IMR-90 (cell line): ENCODE measurements at regions not wholly inside any gene's neighbourhood (a gene's known extent, or its start where the extent isn't known, plus 50 kb on each side); places are given as distances from the start of the nearest gene placed in this dataset.

Experiments
- ATAC-seq: fragments of 200-7000 bp; cut with Tn5 transposase; 2 replicates; pipeline ENCODE4 v1.9.1; 2020; ENCODE audit warnings: low read depth, mild to moderate bottlenecking, moderate library complexity
- BruUV-seq: library from RNA; stranded (reverse); fragments of 400-500 nt; replicated peaks from 2 replicates; lab custom pipeline; 2021; lab: Mats Ljungman, UMichigan
- CTCF ChIA-PET: fragments of 300-600 bp; formaldehyde crosslinking; extraction: SDS; loops from one replicate; lab custom pipeline; 2021; ENCODE audit warnings: antibody characterized with exemption; lab: Yijun Ruan, JAX
- POLR2A ChIA-PET: fragments of 300-600 bp; sonication (Branson Sonifier 250); formaldehyde crosslinking; loops from one replicate; lab custom pipeline; 2022; ENCODE audit warnings: antibody characterized with exemption; ENCODE audit not compliant: unreplicated experiment; lab: Charles Lee
- DNase-seq: peaks from one replicate; pipeline ENCODE4 v3.0.0; 2013
- H2AFZ ChIP-seq: replicated peaks from 2 replicates; pipeline ENCODE3; 2013; ENCODE audit warnings: low read length, mild to moderate bottlenecking; ENCODE audit not compliant: poor library complexity
- H2AK5ac ChIP-seq: 2 replicates; pipeline ENCODE4 v1.6.1; 2013; ENCODE audit warnings: low read depth, low read length, inconsistent platforms
- H2AK9ac ChIP-seq: replicated peaks from 2 replicates; pipeline ENCODE3; 2013; ENCODE audit warnings: mild to moderate bottlenecking, low read depth, low read length, moderate library complexity; ENCODE audit not compliant: poor library complexity
- H2BK120ac ChIP-seq: 2 replicates; pipeline ENCODE4 v1.6.1; 2013; ENCODE audit warnings: low read depth, low read length, inconsistent platforms
- H2BK15ac ChIP-seq: 3 replicates; pipeline ENCODE4 v1.6.1; 2013; ENCODE audit warnings: low read depth, low read length, inconsistent platforms
- H2BK20ac ChIP-seq: 2 replicates; pipeline ENCODE4 v1.6.1; 2013; ENCODE audit warnings: low read depth, mild to moderate bottlenecking, inconsistent platforms, low read length, moderate library complexity
- H2BK5ac ChIP-seq: 2 replicates; pipeline ENCODE4 v1.6.1; 2013; ENCODE audit warnings: mild to moderate bottlenecking, low read depth, low read length, inconsistent platforms; ENCODE audit not compliant: poor library complexity, severe bottlenecking
- H3K14ac ChIP-seq: replicated peaks from 2 replicates; pipeline ENCODE4 v1.6.1; 2013; ENCODE audit warnings: low read depth, low read length, inconsistent platforms
- H3K18ac ChIP-seq: 2 replicates; pipeline ENCODE4 v1.6.1; 2013; ENCODE audit warnings: low read depth, low read length, control low read depth
- H3K23ac ChIP-seq: 2 replicates; pipeline ENCODE4 v1.6.1; 2013; ENCODE audit warnings: low read depth, low read length, inconsistent platforms
- H3K27ac ChIP-seq: 2 replicates; pipeline ENCODE4 v1.5.1; 2013; ENCODE audit warnings: mild to moderate bottlenecking, control low read depth, low read length; ENCODE audit not compliant: insufficient read depth
- H3K27me3 ChIP-seq: 2 replicates; pipeline ENCODE4 v1.6.1; 2013; ENCODE audit warnings: low read length; ENCODE audit not compliant: control insufficient read depth, insufficient read depth
- H3K36me3 ChIP-seq: 2 replicates; pipeline ENCODE4 v1.6.1; 2013; ENCODE audit warnings: low read length, mixed read lengths; ENCODE audit not compliant: control insufficient read depth, insufficient read depth
- H3K4ac ChIP-seq: 2 replicates; pipeline ENCODE4 v1.6.1; 2013; ENCODE audit warnings: low read depth, low read length, inconsistent platforms
- H3K4me1 ChIP-seq: 2 replicates; pipeline ENCODE4 v1.6.1; 2013; ENCODE audit warnings: low read length, mixed read lengths; ENCODE audit not compliant: control insufficient read depth, insufficient read depth
- H3K4me2 ChIP-seq: 2 replicates; pipeline ENCODE4 v1.6.1; 2013; ENCODE audit warnings: low read depth, mild to moderate bottlenecking, control low read depth, low read length, moderate library complexity
- H3K4me3 ChIP-seq: 2 replicates; pipeline ENCODE4 v1.5.1; 2013; ENCODE audit warnings: low read depth, mild to moderate bottlenecking, control low read depth, low read length, moderate library complexity; ENCODE audit not compliant: insufficient read depth
- H3K56ac ChIP-seq: 2 replicates; pipeline ENCODE4 v1.6.1; 2013; ENCODE audit warnings: low read length, inconsistent platforms; ENCODE audit not compliant: insufficient read depth; ENCODE audit errors: extremely low read depth
- H3K79me1 ChIP-seq, 2 experiments: 2 replicates each; pipeline ENCODE4 v1.6.1; 2013; ENCODE audit warnings: low read length in 2 of 2, inconsistent platforms in 1 of 2, low read depth in 1 of 2
- H3K9ac ChIP-seq: 2 replicates; pipeline ENCODE4 v1.6.1; 2013; ENCODE audit warnings: low read depth, low read length, control low read depth
- H3K9me1 ChIP-seq: 2 replicates; pipeline ENCODE4 v1.6.1; 2013; ENCODE audit warnings: low read length, inconsistent platforms; ENCODE audit not compliant: insufficient read depth
- H3K9me3 ChIP-seq: 2 replicates; pipeline ENCODE4 v1.6.1; 2013; ENCODE audit warnings: low read length; ENCODE audit not compliant: control insufficient read depth, insufficient read depth
- H4K20me1 ChIP-seq: 2 replicates; pipeline ENCODE4 v1.6.1; 2013; ENCODE audit warnings: low read length, inconsistent platforms; ENCODE audit not compliant: insufficient read depth
- H4K5ac ChIP-seq: 2 replicates; pipeline ENCODE4 v1.6.1; 2013; ENCODE audit warnings: mild to moderate bottlenecking, low read depth, low read length, control low read depth
- H4K8ac ChIP-seq, 2 experiments: 2 replicates each; pipeline ENCODE4 v1.6.1; 2013; ENCODE audit warnings: low read depth in 2 of 2, low read length in 2 of 2, control low read depth in 1 of 2, inconsistent platforms in 1 of 2
- H4K91ac ChIP-seq: 2 replicates; pipeline ENCODE4 v1.6.1; 2013; ENCODE audit warnings: low read depth, low read length, inconsistent platforms; ENCODE audit not compliant: insufficient read depth
- BHLHE40 ChIP-seq: fragments of 150-350 bp; IDR thresholded peaks from 2 replicates; pipeline ENCODE4 v1.6.1; 2016; ENCODE audit warnings: mild to moderate bottlenecking, low read depth, low read length
- CEBPB ChIP-seq: IDR thresholded peaks from 2 replicates; pipeline ENCODE4 v1.6.1; 2012; ENCODE audit warnings: low read depth, low read length, improper control_type of control experiment
- CHD1 ChIP-seq: IDR thresholded peaks from 2 replicates; pipeline ENCODE4 v1.6.1; 2012; ENCODE audit warnings: low read depth, low read length, improper control_type of control experiment
- FOS ChIP-seq: fragments of 150-350 bp; IDR thresholded peaks from 2 replicates; pipeline ENCODE4 v1.6.1; 2016; ENCODE audit warnings: low read depth, low read length
- MAFK ChIP-seq: IDR thresholded peaks from 2 replicates; pipeline ENCODE4 v1.6.1; 2012; ENCODE audit warnings: low read depth, low read length, improper control_type of control experiment
- MAZ ChIP-seq: IDR thresholded peaks from 2 replicates; pipeline ENCODE4 v1.6.1; 2012; ENCODE audit warnings: low read depth, mild to moderate bottlenecking, low read length, improper control_type of control experiment, moderate library complexity, borderline replicate concordance
- MXI1 ChIP-seq: IDR thresholded peaks from 2 replicates; pipeline ENCODE4 v1.6.1; 2012; ENCODE audit warnings: low read depth, mild to moderate bottlenecking, low read length, moderate library complexity, borderline replicate concordance
- NFE2L2 ChIP-seq: fragments of 150-350 bp; IDR thresholded peaks from 2 replicates; pipeline ENCODE4 v1.6.1; 2016; ENCODE audit warnings: low read depth, mild to moderate bottlenecking, low read length
- POLR2A ChIP-seq: IDR thresholded peaks from 2 replicates; pipeline ENCODE4 v1.6.1; 2012; ENCODE audit warnings: mild to moderate bottlenecking, low read depth, low read length
- RAD21 ChIP-seq: IDR thresholded peaks from 2 replicates; pipeline ENCODE4 v1.6.1; 2012; ENCODE audit warnings: low read length, improper control_type of control experiment
- RCOR1 ChIP-seq: IDR thresholded peaks from 2 replicates; pipeline ENCODE4 v1.6.1; 2012; ENCODE audit warnings: mild to moderate bottlenecking, low read length, improper control_type of control experiment; ENCODE audit not compliant: insufficient replicate concordance
- RFX5 ChIP-seq: IDR thresholded peaks from 2 replicates; pipeline ENCODE4 v1.8.0; 2012; ENCODE audit warnings: low read depth, mild to moderate bottlenecking, low read length, moderate library complexity
- SMC3 ChIP-seq: fragments of 150-350 bp; IDR thresholded peaks from 2 replicates; pipeline ENCODE4 v1.6.1; 2016; ENCODE audit warnings: low read depth, mild to moderate bottlenecking, antibody characterized with exemption, low read length, moderate library complexity
- WGBS, 2 experiments: methylation state at CpG; one replicate each; pipeline versions ENCODE4 v1.1.5 to v1.1.7; 2013; ENCODE audit warnings: missing lambda C conversion rate in 2 of 2; ENCODE audit not compliant: insufficient read length in 1 of 2; ENCODE audit errors: extremely low coverage in 2 of 2; 5-methylcytosine and 5-hydroxymethylcytosine counted together
- dilution Hi-C: fragments of 300-500 bp; cut with HindIII; formaldehyde crosslinking; loops from one replicate; pipeline ENCODE4 v1.14.3; 2018; ENCODE audit warnings: low sequenced_read_pairs; ENCODE audit not compliant: unreplicated experiment
- in situ Hi-C: fragments of 300-500 bp; cut with MboI; formaldehyde crosslinking; loops from 3 replicates; pipeline ENCODE4 v1.14.3; 2019; ENCODE audit warnings: low sequenced_read_pairs, inconsistent platforms, mixed read lengths
- intact Hi-C: fragments of 100-400 bp; cut with micrococcal nuclease; formaldehyde crosslinking; loops from 2 replicates; pipeline ENCODE4 v1.10.0; 2022
- TF ChIP-seq, protein P1 (sequence below): conservative IDR thresholded peaks from 2 replicates; pipeline ENCODE4 v1.5.1; 2012; ENCODE audit warnings: mild to moderate bottlenecking, low read depth, low read length, improper control_type of control experiment
- TF ChIP-seq, protein P2 (sequence below): fragments of 150-350 bp; IDR thresholded peaks from 2 replicates; pipeline ENCODE4 v1.6.1; 2017; ENCODE audit warnings: mild to moderate bottlenecking, antibody characterized with exemption, low read length, low read depth
- TF ChIP-seq, protein P3 (sequence below): fragments of 150-350 bp; IDR thresholded peaks from 2 replicates; pipeline ENCODE4 v1.6.1; 2016; ENCODE audit warnings: low read depth, mild to moderate bottlenecking, low read length, moderate library complexity, borderline replicate concordance

DNA sequence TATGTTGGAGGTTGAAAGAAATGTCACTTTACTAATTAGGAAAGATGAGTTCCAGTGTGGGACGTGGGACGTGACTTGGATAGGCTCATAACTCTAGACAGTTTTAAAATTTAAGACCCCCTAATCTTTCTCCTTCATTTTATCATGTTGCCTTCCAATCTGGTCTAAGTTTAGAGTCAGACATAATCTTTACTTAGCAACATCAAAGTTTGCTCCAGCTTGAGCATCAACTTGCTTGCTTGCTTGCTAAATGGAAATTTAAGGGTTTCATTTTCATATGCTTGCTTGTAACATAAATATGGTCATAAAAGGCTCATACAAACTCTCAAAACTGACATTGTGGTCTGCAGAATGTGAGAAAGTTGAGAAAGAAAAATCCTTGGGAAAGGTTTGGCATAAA, 428.9 kb downstream of the EPHA4 start:
- H3K27ac ChIP-seq = no peak overlapping the region
- no CpG with 5 or more reads among the region's 2 CpGs for WGBS, 2 experiments
- no peak overlapping the region for H4K91ac ChIP-seq
- H2AFZ ChIP-seq = no peak overlapping the region
- H4K8ac ChIP-seq = no peak overlapping the region
- no peak overlapping the region for H4K5ac ChIP-seq
- H2BK20ac ChIP-seq = no peak overlapping the region
- POLR2A ChIA-PET = no interaction called here
- ATAC-seq = no peak
- dilution Hi-C loops = no loop called here
- in situ Hi-C loops = no loop called here
- no peaks in the 10 kb centered on the region for H3K4me1 ChIP-seq
- no peaks in the 10 kb centered on the region for H3K79me1 ChIP-seq
- H3K23ac ChIP-seq = no peak overlapping the region
- H2BK5ac ChIP-seq = no peak overlapping the region
- H3K27me3 ChIP-seq = no peaks in the 10 kb centered on the region
- no peak overlapping the region for H3K4ac ChIP-seq
- no peaks in the 10 kb centered on the region for H3K9me1 ChIP-seq
- H3K4me3 ChIP-seq = no peak overlapping the region
- no peak overlapping the region for H3K14ac ChIP-seq
- DNase-seq = no peak
- CTCF ChIA-PET = interaction anchor here (0.7 kb wide), 1 partner anchor 105 kb away, joined by 3 read pairs; no protein-coding TSS in a partner anchor
- no peak overlapping the region for H2AK9ac ChIP-seq
- H2BK120ac ChIP-seq = no peak overlapping the region
- H3K36me3 ChIP-seq = no peaks in the 10 kb centered on the region
- H4K20me1 ChIP-seq = no peaks in the 10 kb centered on the region
- H3K9me3 ChIP-seq = no peaks in the 10 kb centered on the region
- no peak overlapping the region for H3K9ac ChIP-seq
- H2BK15ac ChIP-seq = no peak overlapping the region
- no peak overlapping the region for H2AK5ac ChIP-seq
- no peak overlapping the region for H3K4me2 ChIP-seq
- BruUV-seq = no TSS peak
- intact Hi-C loops = no loop called here
- no peak overlapping the region for H3K56ac ChIP-seq
- TF ChIP-seq MAFK (no peak), BHLHE40 (no peak), RAD21 (no peak), CHD1 (no peak), RCOR1 (no peak), RFX5 (no peak), POLR2A (no peak), MAZ (no peak), CEBPB (no peak), SMC3 (no peak), FOS (no peak), MXI1 (no peak), NFE2L2 (no peak)
- TF ChIP-seq, protein P1, sequence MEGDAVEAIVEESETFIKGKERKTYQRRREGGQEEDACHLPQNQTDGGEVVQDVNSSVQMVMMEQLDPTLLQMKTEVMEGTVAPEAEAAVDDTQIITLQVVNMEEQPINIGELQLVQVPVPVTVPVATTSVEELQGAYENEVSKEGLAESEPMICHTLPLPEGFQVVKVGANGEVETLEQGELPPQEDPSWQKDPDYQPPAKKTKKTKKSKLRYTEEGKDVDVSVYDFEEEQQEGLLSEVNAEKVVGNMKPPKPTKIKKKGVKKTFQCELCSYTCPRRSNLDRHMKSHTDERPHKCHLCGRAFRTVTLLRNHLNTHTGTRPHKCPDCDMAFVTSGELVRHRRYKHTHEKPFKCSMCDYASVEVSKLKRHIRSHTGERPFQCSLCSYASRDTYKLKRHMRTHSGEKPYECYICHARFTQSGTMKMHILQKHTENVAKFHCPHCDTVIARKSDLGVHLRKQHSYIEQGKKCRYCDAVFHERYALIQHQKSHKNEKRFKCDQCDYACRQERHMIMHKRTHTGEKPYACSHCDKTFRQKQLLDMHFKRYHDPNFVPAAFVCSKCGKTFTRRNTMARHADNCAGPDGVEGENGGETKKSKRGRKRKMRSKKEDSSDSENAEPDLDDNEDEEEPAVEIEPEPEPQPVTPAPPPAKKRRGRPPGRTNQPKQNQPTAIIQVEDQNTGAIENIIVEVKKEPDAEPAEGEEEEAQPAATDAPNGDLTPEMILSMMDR = no peak
- TF ChIP-seq, protein P2, sequence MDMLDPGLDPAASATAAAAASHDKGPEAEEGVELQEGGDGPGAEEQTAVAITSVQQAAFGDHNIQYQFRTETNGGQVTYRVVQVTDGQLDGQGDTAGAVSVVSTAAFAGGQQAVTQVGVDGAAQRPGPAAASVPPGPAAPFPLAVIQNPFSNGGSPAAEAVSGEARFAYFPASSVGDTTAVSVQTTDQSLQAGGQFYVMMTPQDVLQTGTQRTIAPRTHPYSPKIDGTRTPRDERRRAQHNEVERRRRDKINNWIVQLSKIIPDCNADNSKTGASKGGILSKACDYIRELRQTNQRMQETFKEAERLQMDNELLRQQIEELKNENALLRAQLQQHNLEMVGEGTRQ = no peak
- TF ChIP-seq, protein P3, sequence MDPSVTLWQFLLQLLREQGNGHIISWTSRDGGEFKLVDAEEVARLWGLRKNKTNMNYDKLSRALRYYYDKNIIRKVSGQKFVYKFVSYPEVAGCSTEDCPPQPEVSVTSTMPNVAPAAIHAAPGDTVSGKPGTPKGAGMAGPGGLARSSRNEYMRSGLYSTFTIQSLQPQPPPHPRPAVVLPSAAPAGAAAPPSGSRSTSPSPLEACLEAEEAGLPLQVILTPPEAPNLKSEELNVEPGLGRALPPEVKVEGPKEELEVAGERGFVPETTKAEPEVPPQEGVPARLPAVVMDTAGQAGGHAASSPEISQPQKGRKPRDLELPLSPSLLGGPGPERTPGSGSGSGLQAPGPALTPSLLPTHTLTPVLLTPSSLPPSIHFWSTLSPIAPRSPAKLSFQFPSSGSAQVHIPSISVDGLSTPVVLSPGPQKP = no peak
- H3K18ac ChIP-seq = no peak overlapping the region
